Stimulated activated CD8-positive, alpha-beta memory T cell treated with anti-CD3 and anti-CD28 coated beads, Interleukin-4, amount 100 ng/mL, for 1 hour (primary cell): ENCODE measurements at regions not wholly inside any gene's neighbourhood (a gene's known extent, or its start where the extent isn't known, plus 50 kb on each side); places are given as distances from the start of the nearest gene placed in this dataset.

Source experiments
- DNase-seq, 2 donors: peaks; one replicate each; pipeline ENCODE4 v3.0.0-alpha.2; 2020; ENCODE audit warnings: low read depth in 2 of 2, low spot score in 1 of 2

DNA sequence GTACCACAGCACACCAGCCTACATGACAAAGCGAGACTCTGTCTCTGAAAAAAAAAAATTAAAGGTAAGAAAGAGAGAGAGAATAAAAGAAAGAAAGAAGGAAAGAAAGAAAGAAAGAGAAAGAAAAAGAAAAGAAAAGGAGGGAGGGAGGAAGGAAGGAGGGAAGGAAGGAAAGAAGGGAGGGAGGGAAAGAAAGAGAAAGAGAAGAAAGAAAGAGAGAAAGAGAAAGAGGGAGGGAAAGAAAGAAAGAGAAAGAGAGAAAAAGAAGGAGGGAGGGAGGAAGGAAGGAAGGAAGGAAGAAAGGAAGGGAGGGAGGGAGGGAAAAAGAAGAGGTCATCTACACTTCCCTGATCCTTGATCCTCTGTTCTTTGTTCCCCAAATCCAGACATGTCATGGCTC is 104.8 kb upstream of the GJB5 start:
- DNase-seq: no peak

DNA sequence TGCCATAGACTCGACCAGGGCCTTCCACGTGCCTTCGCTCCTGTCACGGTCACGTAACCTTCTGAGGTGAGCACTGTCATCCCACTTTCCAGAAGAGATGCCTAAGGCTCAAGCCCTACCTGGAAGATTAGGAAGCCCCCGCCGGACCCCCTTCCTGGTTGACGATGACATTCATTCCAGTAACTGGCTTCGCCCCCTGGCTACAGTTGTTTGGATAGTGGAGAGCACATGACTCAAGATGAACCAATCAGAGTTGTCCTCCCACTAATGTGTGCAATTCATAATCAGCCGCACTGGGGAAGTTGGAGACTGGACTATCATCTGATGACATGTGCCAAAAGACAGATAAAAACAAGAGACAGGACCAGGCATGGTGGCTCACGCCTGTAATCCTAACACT is 104.0 kb upstream of the GJB5 start:
- DNase-seq: no peak

DNA sequence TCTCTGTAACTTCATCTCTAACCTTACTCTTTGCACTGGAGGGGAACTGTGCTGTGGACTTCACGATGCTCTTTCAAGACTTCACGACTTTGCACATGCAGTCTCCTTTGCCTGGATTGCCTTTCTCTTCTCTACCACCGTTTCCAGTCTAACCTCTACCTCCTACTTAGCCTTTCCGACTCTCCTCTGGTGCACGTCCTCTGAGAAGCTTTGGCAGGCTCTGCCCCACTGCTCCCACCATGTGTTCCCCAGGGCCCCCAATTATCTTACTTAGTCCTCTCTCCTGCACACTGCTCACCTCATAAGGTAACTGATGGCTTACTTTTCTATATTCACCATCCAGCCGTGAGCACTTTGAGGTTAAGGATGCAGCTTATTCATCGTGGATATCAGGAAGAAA is 101.7 kb upstream of the GJB5 start:
- DNase-seq: no peak

DNA sequence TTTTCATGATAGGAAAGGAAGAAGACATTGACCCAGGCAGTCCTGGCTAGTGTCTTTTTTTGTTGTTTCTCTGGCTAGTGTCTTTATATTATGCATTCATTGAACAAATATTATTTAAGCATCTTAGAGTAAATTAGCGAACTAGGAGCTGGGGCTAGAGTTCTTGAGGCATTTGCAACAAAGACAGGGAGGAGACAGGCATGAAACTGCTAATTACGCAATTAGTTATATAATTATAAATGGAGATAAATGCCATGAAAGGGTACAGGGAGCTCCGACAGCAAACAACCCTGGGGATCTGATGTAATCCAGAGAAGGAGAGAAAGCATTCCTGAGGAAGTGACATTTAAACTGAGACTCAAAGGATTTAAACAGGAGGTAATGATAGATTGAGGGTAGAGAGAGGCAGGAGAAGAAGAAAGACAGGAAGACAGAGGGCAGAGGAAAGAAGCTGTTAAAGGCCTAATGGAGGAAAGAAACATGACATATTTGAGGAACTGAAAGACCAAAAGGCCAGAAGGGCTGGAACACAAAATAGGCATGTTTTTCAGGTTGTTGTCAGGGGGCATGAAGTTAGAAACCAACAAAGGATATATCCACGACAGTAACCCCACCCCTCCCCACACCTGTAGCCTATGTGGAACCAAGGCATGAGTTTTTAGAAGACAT is 99.5 kb upstream of the GJB5 start:
- DNase-seq: no peak

DNA sequence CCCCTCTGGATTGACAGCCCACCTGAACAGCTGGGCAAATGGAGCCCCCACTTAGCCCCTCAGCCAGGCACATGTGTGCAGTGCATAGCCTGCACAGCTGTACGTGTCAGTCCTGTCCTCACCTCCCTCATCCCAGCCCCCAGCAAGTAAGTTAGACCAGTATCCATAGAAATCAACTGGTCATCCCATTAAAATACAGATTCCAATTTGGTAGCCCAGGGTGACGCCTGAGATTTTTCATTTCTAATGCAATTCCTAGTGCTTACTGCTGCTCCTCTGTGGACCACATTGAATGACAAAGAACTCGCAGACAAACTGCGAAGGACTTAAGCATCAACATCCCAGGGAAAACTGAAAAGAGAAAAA is 99.0 kb upstream of the GJB5 start:
- DNase-seq: no peak

DNA sequence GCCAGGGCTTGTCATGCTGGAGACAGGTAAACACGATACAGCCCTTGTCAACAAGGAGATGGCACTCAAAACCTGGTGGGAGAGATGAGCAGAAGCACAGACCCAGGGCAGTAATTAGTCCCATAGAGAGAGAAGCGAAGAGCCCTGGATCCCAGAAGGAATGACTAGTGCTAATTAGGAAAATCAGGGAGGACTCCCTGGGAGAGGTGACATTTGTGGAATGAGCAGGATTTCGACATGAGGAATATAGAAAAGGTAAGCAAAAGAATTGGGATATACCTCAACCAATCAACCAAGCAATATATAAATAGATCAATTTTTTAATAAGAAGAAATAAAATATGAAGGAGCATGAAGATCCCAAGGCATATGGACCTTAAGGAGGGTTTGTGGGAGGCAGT is 98.5 kb upstream of the GJB5 start:
- no peak for DNase-seq

DNA sequence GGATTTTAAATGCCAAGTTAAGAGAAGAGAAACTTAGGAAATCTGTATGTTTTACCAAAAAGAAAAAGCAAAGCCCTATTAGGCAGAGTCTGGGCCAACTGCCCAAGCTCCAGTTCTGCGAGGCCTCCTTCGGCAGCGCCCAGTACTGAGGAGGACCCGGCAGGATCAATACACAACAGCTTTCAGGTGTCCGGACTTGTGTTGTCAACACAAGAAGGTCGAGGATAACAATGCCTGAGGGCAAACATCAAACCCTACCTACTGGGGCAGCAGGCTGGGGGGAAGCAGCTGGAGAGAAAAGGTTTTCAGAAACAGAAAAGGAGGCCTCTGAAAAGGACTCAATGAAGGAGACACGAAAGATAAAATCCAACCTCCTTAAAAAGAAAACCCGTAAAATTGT is 98.1 kb upstream of the GJB5 start:
- no peak for DNase-seq

DNA sequence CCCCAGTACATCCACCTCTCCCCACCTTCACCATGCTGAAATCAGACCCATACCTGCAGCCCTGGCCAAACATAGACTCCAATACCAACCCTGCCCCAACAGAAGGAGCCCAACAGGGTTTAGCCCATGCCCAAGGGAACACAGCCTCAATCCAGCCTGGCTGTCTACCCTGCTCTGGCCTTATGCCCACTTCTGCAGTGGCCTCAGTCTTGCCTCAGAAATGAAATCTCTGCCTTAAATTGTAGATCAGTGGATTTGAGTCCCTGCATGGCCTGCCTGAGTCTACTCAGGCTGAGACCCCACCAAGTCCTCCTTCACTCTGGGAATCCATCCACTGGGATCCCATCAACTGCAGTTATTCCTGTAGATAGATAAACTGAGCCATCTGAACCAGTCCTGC is 97.6 kb upstream of the GJB5 start:
- DNase-seq: no peak

DNA sequence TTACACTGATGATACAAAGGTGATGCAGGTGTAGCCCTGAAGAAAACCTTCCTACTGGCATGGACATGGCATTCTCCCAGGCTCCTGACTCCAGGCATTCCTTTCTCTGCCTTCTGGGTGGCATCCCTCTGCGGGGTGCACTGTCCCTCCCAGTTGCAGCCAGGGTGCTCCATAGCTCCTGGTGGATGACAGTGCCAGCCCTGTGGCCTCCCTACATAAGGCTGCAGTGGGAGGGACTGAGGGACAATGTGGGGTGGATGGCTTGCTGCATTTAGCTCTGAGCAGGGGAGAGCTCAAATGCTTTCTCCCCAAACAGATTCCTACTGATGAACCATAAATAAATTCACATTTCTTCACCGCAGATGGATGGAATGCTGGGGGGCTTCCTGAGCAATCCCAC is 97.0 kb upstream of the GJB5 start:
- no peak for DNase-seq

DNA sequence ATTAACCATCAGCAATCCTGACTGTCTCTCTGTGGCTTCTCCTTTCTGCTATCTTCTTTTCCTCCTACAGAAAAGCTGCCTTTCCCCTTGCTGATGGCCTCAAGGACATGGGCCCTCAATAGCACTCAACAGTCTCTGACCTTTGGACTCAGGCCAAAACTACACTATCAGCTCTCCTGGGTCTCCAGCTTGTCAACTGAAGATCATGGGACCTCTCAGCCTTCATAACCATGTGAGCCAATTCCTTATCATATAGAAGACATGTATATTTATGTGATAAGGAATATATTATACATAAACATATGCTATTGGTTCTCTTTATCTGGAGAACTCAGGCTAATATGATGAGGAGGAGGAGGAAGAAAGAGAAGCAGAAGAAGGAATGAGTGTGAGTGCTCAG is 91.8 kb upstream of the GJB5 start:
- no peak for DNase-seq

DNA sequence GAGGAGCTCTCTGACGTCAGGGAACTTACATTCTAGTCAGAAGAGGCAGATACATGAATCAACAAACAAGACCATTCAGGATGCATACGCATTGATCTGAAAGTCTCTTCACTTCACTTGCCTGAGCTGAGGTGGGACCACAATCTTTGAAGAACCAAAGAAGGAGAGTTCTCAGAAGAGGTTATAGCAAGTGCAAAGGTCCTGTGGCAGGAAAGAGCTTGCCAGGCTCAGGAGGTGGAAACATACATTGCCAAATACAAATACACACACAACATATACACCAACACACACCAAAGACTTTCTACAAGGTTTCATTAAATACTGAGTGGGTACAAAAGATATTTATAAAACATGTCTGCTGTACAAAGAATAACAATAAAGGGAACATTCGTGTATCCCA is 86.8 kb upstream of the GJB5 start:
- no peak for DNase-seq

DNA sequence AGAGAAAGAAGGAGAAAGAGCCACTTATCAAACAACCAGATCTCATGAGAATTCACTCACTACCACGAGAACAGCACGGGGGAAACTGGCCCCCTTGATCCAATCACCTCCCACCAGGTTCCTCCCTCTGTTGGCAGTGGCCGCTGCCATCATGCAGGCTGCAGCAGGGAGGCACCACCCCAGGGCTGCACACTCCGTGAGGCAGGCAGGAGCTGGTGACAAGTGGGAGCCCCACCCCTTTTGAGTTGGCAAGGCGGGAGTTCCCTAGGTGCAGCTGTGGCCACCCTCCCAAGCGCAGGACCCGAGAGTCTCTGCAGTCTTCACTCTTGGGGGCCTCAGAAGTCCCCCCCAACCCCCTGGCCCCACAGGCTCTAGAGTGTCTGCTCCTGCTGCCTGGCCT is 83.9 kb upstream of the GJB5 start:
- DNase-seq: no peak

DNA sequence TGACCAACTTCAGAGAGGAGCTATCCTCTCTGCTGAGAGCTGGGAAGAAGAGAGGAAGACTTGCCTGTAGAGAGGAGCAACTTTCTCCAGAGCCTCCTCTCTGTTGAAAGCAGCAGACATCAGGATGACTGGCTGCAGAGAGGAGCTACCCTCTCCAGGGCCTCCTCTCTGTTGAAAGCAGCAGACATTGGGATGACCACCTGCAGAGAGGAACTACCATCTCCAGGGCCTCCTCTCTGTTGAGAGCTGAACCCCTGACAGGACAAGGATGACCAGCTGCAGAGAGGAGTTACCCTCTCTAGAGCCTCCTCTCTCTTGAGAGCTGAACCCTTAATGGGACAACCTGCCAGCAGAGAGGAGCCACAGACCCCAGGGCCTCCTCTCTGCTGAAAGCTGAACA is 83.0 kb upstream of the GJB5 start:
- no peak for DNase-seq

DNA sequence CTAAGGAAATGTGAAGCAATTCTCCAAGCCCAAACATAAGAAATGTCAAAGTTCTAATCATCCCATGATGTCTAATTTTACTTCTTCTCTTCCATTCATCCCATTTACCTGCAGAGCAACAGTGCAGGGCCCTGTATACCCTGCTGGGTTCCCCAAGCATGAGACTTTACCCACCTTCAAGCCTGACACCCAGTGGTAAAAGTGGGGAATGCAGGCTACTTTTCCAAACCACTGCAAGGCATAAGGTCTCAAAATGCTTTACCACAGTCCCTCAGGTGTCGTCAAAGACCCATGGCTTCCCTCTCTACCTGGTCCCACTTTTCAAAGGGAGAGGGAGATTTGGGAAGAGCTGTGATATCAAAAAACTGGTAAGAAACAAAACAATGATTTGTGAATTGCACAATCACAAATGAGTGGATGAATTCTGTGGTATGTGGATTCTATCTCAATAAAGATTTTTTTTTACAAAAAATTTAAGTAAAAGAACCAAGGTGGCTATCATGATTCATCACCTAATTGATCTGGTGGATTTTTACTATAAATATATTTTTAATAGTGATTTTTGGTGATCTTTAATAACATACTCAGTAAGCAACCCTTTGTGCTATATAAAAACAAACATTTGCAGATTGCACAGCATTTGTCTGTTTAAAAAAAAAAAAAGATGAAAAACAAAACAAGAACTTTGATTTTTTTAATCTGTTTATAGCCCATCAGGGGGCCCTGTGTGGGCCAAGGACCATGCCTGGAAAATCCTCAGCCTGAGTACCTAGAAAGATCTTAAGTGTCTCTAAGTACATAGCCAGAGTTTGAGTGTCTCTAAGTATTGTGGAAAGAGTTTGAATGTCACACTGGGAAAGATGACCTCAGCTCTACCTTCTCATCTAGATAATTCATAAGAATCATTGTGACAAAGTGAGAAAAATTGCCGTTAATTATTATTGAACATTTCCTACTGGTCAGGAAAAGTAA is 73.1 kb upstream of the GJB5 start:
- DNase-seq: peak in 1 of 2 donors; percentile 13

DNA sequence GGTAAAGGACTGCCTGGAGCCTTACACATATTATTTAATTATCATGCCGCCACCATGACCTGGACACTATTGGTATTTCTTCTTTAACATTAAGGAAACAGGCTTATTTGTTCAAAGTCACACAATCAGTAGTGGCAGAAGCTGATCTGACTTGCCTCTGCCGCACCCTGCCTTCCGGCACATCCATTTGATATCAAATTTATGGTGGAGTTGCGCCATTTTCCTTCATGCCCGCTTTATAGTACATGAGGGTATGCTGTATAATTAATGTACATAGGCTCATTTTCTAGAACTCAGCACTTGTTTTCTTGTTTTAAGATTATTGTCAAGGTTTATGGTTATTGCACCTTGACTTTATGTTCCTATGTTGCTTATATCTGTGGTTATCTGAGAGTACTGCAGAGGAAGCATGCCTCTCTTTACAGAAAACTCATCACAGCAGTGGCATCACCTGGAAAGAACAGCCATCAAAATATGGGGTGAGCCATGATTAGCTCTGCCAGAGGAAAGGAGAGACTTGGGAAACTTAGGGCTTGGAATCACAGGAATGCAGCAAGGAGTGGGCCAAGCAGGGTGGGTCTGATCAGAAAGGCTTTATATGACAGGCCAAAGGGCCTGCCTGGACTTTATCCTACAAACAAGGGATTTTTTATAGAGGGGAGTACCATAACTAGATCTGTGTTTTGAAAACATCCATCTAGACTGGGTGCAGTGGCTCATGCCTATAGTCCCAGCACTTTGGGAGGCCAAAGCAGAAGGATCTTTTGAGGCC is 72.2 kb upstream of the GJB5 start:
- DNase-seq: no peak

DNA sequence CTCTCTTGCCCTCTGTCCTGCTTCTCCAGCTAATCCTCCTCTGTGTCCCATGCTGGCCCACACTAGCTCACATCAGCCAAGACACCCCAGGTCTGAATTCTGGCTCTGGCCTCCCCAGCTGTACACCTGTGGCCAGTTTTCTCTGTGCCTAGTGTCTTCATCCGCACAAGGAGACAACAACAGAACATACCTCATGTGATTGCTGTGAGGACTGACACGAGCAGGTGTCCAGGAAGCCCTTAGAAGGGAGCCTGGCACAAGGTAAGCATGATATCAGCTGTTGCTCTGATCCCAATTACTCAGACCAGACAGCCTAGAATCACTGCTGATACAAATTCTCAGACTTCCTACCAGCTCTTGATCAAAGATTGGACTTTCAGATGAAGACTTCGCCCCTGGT is 71.2 kb upstream of the GJB5 start:
- DNase-seq: no peak

DNA sequence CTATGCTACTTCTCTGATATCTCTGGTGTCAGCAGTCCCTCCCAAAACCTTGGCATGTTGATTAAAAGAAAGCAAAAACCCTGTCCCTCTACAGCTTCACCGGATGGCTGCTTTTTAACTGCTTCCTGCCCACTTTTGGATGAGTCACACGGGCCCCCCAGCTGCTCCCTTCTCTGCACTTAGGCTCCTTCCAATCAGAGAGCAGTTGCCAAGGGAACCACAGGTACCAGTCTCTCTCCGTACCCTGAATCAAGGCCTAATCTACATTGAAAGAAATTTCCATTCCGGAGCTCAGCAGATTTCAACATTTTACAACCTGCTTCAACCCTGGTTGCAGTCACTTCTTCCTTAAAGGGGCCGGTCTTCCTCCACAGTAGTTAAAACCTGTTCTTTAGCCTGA is 70.6 kb upstream of the GJB5 start:
- no peak for DNase-seq

DNA sequence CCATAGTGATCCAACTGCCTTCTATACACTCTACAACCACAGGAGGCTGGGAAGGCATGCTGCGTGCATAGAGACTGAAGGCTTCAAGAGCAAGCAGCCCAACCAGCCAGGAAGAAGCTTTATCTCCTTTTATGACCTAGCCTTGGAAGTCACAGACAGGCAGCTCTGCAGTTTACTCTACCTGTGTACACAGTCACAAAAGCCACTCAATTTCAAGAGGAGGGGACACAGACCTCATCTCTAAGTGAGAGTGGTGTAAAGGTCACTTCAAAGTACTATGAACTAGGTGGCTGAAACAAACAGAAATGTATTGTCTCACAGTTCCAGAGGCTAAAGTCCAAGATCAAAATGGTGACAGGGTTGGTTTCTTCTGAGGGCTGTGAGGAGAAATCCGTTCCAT is 69.6 kb upstream of the GJB5 start:
- DNase-seq: no peak

DNA sequence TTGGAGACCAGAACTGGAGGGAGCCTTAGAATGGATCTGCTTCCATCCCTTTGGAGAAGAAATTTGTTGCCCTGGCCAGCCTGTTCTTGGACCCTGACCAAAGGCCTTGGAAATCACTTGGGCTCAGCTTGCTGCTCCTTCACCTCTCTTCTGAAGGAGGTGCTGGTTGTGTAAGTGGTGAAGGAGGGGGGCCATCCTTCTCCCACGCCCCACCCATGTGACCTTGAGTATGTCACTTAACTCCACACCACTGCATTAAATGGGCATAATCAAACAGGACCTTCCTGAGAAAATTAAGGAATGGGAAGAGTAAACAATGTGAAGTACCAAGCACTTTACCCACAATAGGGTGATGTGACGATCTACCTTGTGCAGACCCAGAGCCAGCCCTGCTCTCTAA is 68.3 kb upstream of the GJB5 start:
- no peak for DNase-seq

DNA sequence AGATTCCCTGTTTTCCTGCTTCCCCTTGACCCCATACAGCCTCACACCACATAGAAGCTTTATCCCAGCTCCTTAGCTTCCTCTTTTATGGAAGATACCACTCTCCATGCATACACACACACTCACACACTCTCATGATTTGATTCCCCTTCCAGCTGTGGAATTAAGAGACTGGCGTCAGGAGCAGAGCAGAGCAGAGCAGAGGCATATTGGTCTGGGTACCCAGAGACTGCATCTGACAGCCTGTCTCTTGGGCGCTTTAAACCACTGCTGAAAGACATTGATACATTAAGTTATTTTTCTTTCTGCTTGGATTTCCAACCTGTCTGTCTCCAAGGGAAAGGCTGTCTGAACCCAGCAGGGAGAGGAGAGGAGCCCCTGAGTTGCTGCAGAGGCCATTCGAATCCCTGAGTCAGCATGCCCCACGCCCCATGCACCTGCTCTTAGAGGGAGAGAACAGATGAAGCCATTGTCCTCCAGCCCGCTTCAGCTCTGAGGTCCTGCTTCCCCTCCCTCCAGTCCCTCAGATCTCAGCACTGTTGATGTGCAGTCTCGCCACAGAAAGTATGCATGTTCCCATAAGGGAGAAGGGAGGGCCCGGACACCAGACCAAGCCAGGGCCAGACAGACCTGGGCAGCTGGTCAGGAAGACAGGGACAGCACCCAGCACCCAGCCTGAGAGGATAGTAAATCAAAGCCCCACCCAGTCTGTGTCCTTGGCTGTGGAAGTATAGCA is 66.7 kb upstream of the GJB5 start:
- no peak for DNase-seq

DNA sequence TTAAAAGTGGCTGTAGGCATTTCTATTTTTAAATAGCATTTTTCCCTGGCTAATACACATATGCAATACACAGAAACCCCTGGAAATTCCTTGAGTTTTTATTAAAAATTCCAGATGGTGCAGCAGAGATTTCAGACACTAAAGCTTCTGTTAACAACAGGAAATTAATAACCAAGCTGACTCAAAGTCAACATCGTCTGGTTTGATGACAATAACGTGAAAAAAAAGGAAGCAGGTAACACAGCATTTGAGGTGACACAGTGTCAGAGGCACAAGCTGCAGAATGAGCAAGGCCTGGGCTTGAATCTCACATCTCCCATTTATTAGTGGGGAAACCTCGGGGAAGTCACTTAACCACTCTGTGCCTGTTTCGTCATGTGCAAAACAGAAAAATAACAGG is 64.6 kb upstream of the GJB5 start:
- DNase-seq: no peak
